ENCODE measurements at regions not wholly inside any gene's neighbourhood (a gene's known extent, or its start where the extent isn't known, plus 50 kb on each side); places are given as distances from the start of the nearest gene placed in this dataset.

GRCh38 chr17:77709594-77709993 lies 248.9 kb upstream of the TNRC6C start:
- TF ChIP-seq CTCF (IDR thresholded peaks at IDR 0.05; ENCODE audit: low read depth, low read length, poor library complexity, severe bottlenecking): no peak
- TF ChIP-seq EZH2phosphoT487 (IDR thresholded peaks at IDR 0.05; ENCODE audit: borderline replicate concordance, low read length): no peak
